HepG2 (cell line): ENCODE measurements at regions not wholly inside any gene's neighbourhood (a gene's known extent, or its start where the extent isn't known, plus 50 kb on each side); places are given as distances from the start of the nearest gene placed in this dataset.
A peak's percentile ranks its signal among the peaks of the same experiment; 100 is the strongest.

ENCODE experiments used
- ATAC-seq: fragments of 200-7000 bp; cut with Tn5 transposase; 3 replicates; pipeline ENCODE4 v1.9.1; 2020; ENCODE audit warnings: mild to moderate bottlenecking, moderate library complexity
- BruUV-seq: library from RNA; stranded (reverse); fragments of 400-500 nt; replicated peaks from 2 replicates; lab custom pipeline; 2021; lab: Mats Ljungman, UMichigan
- CTCF ChIA-PET: fragments of 300-600 bp; formaldehyde crosslinking; extraction: SDS; loops from one replicate; lab custom pipeline; 2021; ENCODE audit warnings: low total read pairs, inconsistent platforms, low intra/inter-chr PET ratio; lab: Yijun Ruan, JAX
- POLR2A ChIA-PET: fragments of 350-600 bp; sonication (Branson Sonifier 250); formaldehyde crosslinking; loops from one replicate; lab custom pipeline; 2020; ENCODE audit warnings: antibody characterized with exemption, inconsistent platforms; lab: Yijun Ruan, JAX
- DNase-seq: peaks from one replicate; pipeline ENCODE4 v3.0.0-alpha.2; 2015; ENCODE audit warnings: low spot score
- FAIRE-seq: peaks from 3 replicates; lab custom pipeline; 2011; peaks lifted over from hg19 to GRCh38; lab: Jason Lieb, UNC
- H2AFZ ChIP-seq: one replicate; pipeline ENCODE4 v1.6.1; 2011; ENCODE audit warnings: low read length, inconsistent platforms
- H3K27ac ChIP-seq: fragments of 300-600 bp; 3 replicates; pipeline ENCODE4 v1.8.0; 2011; ENCODE audit warnings: mixed run types, mild to moderate bottlenecking, mixed read lengths, low read length, inconsistent platforms; ENCODE audit not compliant: insufficient read depth; ENCODE audit errors: extremely low read length
- H3K27me3 ChIP-seq, 2 experiments: fragments of 200-600 bp in 1 of 2; 2 replicates in 1 of 2; 3 replicates in 1 of 2; pipeline versions ENCODE4 v1.6.0 to v1.8.0; 2011; ENCODE audit warnings: low read length in 2 of 2, mild to moderate bottlenecking in 2 of 2, moderate library complexity in 2 of 2, inconsistent platforms in 1 of 2; ENCODE audit not compliant: insufficient read depth in 2 of 2, control insufficient read depth in 1 of 2
- H3K36me3 ChIP-seq, 2 experiments: fragments of 200-600 bp in 1 of 2; replicated peaks in 1 of 2; 2 replicates in 1 of 2; 3 replicates in 1 of 2; pipeline versions ENCODE4 v1.5.1 to v1.8.0; 2011; ENCODE audit warnings: low read length in 2 of 2, inconsistent platforms in 1 of 2; ENCODE audit not compliant: insufficient read depth in 2 of 2, control insufficient read depth in 1 of 2
- H3K4me1 ChIP-seq: 2 replicates; pipeline ENCODE4 v1.5.1; 2012; ENCODE audit warnings: low read length, inconsistent platforms; ENCODE audit not compliant: insufficient read depth
- H3K4me2 ChIP-seq: 2 replicates; pipeline ENCODE4 v1.6.0; 2011; ENCODE audit warnings: low read depth, low read length, inconsistent platforms
- H3K4me3 ChIP-seq, 3 experiments: fragments of 200-600 bp in 1 of 3; sonication (generic), shearing (Covaris generic) in 1 of 3; replicated peaks in 1 of 3; 2 replicates each; pipeline ENCODE4 v1.5.1; 2011 to 2016; ENCODE audit warnings: low read length in 3 of 3, inconsistent platforms in 2 of 3, low read depth in 2 of 3, mild to moderate bottlenecking in 2 of 3, control low read depth in 1 of 3, mixed read lengths in 1 of 3; ENCODE audit not compliant: insufficient read depth in 1 of 3
- H3K79me2 ChIP-seq: one replicate; pipeline ENCODE4 v1.6.1; 2011; ENCODE audit warnings: low read length, inconsistent platforms; ENCODE audit not compliant: insufficient read depth
- H3K9ac ChIP-seq: 2 replicates; pipeline ENCODE4 v1.6.0; 2011; ENCODE audit warnings: mild to moderate bottlenecking, low read depth, low read length, inconsistent platforms; ENCODE audit not compliant: insufficient read depth
- H3K9me3 ChIP-seq: 2 replicates; pipeline ENCODE4 v1.5.1; 2012; ENCODE audit warnings: mild to moderate bottlenecking, low read length
- H4K20me1 ChIP-seq: 2 replicates; pipeline ENCODE4 v1.6.0; 2011; ENCODE audit warnings: inconsistent platforms, mild to moderate bottlenecking, low read length, moderate library complexity; ENCODE audit not compliant: insufficient read depth
- BRCA1 ChIP-seq: sonication (generic); formaldehyde crosslinking; IDR thresholded peaks from 2 replicates; pipeline ENCODE4 v1.4.0; 2020; ENCODE audit warnings: missing genetic modification reagents
- CEBPB ChIP-seq: IDR thresholded peaks from 2 replicates; pipeline ENCODE4 v1.6.1; 2011; ENCODE audit warnings: low read depth, low read length, improper control_type of control experiment, borderline replicate concordance
- GFI1 ChIP-seq: sonication (generic); formaldehyde crosslinking; IDR thresholded peaks from 2 replicates; pipeline ENCODE4 v1.5.0; 2020; ENCODE audit warnings: missing genetic modification reagents, mild to moderate bottlenecking, borderline replicate concordance
- ISL2 ChIP-seq: sonication (generic); formaldehyde crosslinking; IDR thresholded peaks from 2 replicates; pipeline ENCODE4 v1.5.0; 2020; ENCODE audit warnings: missing genetic modification reagents
- JARID2 ChIP-seq: sonication (generic); formaldehyde crosslinking; IDR thresholded peaks from 2 replicates; pipeline ENCODE4 v1.8.1; 2023; ENCODE audit warnings: missing genetic modification reagents, inconsistent platforms; ENCODE audit not compliant: insufficient replicate concordance
- KDM5B ChIP-seq: sonication (generic); formaldehyde crosslinking; IDR thresholded peaks from 2 replicates; pipeline ENCODE4 v1.4.0; 2020; ENCODE audit warnings: missing genetic modification reagents, mild to moderate bottlenecking, borderline replicate concordance
- MAFK ChIP-seq, 2 experiments: IDR thresholded peaks in 1 of 2; conservative IDR thresholded peaks in 1 of 2; 2 replicates each; pipeline ENCODE4 v1.6.1; 2011; ENCODE audit warnings: improper control_type of control experiment in 2 of 2, low read length in 2 of 2
- MXI1 ChIP-seq: IDR thresholded peaks from 3 replicates; pipeline ENCODE4 v1.6.1; 2012; ENCODE audit warnings: low read depth, low read length, inconsistent platforms, borderline replicate concordance
- PLSCR1 ChIP-seq: sonication (generic); formaldehyde crosslinking; IDR thresholded peaks from 2 replicates; pipeline ENCODE4 v1.5.0; 2020; ENCODE audit warnings: missing genetic modification reagents, mild to moderate bottlenecking, borderline replicate concordance
- RNF2 ChIP-seq: fragments of 450-650 bp; conservative IDR thresholded peaks from 2 replicates; pipeline ENCODE4 v1.6.1; 2016; ENCODE audit warnings: low read depth
- ZBTB21 ChIP-seq: sonication (generic); formaldehyde crosslinking; IDR thresholded peaks from 2 replicates; pipeline ENCODE4 v1.4.0; 2020; ENCODE audit warnings: missing genetic modification reagents
- ZC3H13 ChIP-seq: sonication (generic); formaldehyde crosslinking; IDR thresholded peaks from 2 replicates; pipeline ENCODE4 v1.8.1; 2023; ENCODE audit warnings: mild to moderate bottlenecking, missing genetic modification reagents, moderate library complexity
- ZEB1 ChIP-seq: IDR thresholded peaks from 2 replicates; pipeline ENCODE4 v1.6.1; 2012; ENCODE audit warnings: mild to moderate bottlenecking, low read depth, inconsistent platforms; ENCODE audit not compliant: insufficient replicate concordance
- ZHX1 ChIP-seq: sonication (generic); formaldehyde crosslinking; IDR thresholded peaks from 2 replicates; pipeline ENCODE4 v1.8.1; 2022; ENCODE audit warnings: low read depth, mild to moderate bottlenecking, missing genetic modification reagents
- ZNF562 ChIP-seq: sonication (generic); formaldehyde crosslinking; IDR thresholded peaks from 2 replicates; pipeline ENCODE4 v1.8.0; 2022; ENCODE audit warnings: missing genetic modification reagents, borderline replicate concordance
- ZNF629 ChIP-seq: sonication (generic); formaldehyde crosslinking; conservative IDR thresholded peaks from 2 replicates; pipeline ENCODE4 v1.5.0; 2020; ENCODE audit warnings: missing genetic modification reagents
- ZNF775 ChIP-seq: sonication (generic); formaldehyde crosslinking; IDR thresholded peaks from 2 replicates; pipeline ENCODE4 v1.4.0; 2020; ENCODE audit warnings: missing genetic modification reagents, mild to moderate bottlenecking, moderate library complexity, borderline replicate concordance
- ZNF800 ChIP-seq: sonication (generic); formaldehyde crosslinking; IDR thresholded peaks from 2 replicates; pipeline ENCODE4 v1.4.0; 2020; ENCODE audit warnings: missing genetic modification reagents
- ZSCAN30 ChIP-seq: sonication (generic); formaldehyde crosslinking; IDR thresholded peaks from 2 replicates; pipeline ENCODE4 v1.5.0; 2020; ENCODE audit warnings: mild to moderate bottlenecking, missing genetic modification reagents
- WGBS: methylation state at CpG from one replicate; pipeline ENCODE4 v1.1.6; 2017; ENCODE audit warnings: low lambda C conversion rate; 5-methylcytosine and 5-hydroxymethylcytosine counted together
- in situ Hi-C: cut with HindIII; loops from 2 replicates; pipeline ENCODE4 v1.10.0; 2017; ENCODE audit warnings: low pct_unique_long_range_greater_than_20kb; ENCODE audit not compliant: extremely low pct_ligation_motif_present
- intact Hi-C: fragments of 100-400 bp; cut with micrococcal nuclease; formaldehyde crosslinking; loops from one replicate; pipeline ENCODE4 v1.10.0; 2022; ENCODE audit not compliant: unreplicated experiment

GRCh38 chr9:81787747-81788632 is 98.6 kb upstream of the TLE1 start:
- DNase-seq (peak; percentile 73), FAIRE-seq (peak; percentile 40), ATAC-seq (peak; percentile 91)
- no peaks in the 10 kb centered on the region for H4K20me1 ChIP-seq
- 0 out of 5 replicates have a peak, but pooled peaks cover 0 to 2% of the 10 kb centered on the region in 2 experiments for H3K27me3 ChIP-seq
- peaks cover 25% of the 10 kb centered on the region for H3K4me1 ChIP-seq
- no peak overlapping the region for H3K9ac ChIP-seq
- intact Hi-C loops: no loop called here
- no peaks in the 10 kb centered on the region for H3K79me2 ChIP-seq
- H3K4me3 ChIP-seq: no peak overlapping the region
- H3K27ac ChIP-seq: no peak overlapping the region
- ChIA-PET POLR2A (no interaction called here), CTCF (no interaction called here)
- H3K36me3 ChIP-seq: no peaks in the 10 kb centered on the region
- no peaks in the 10 kb centered on the region for H3K9me3 ChIP-seq
- H2AFZ ChIP-seq: no peak overlapping the region
- BruUV-seq: no TSS peak
- H3K4me2 ChIP-seq: peak overlapping the region; percentile 49
- in situ Hi-C loops: no loop called here
- 2% methylated on average over 4 of the region's 4 CpGs for WGBS
- no peak for TF ChIP-seq JARID2 (CRISPR knock-in tag)
- TF ChIP-seq BRCA1 (CRISPR knock-in tag): no peak
- TF ChIP-seq ZNF800: no peak
- TF ChIP-seq ZNF775 (CRISPR knock-in tag): no peak
- 0 out of 2 replicates have a peak, but pooled peaks have one; percentile 27 for TF ChIP-seq ZSCAN30 (CRISPR knock-in tag)
- TF ChIP-seq ISL2 (CRISPR knock-in tag): peak; percentile 78; the same call in 1 of the 2 replicates
- TF ChIP-seq GFI1 (CRISPR knock-in tag): peak; percentile 43; the same call in 1 of the 2 replicates
- TF ChIP-seq MXI1: no peak
- TF ChIP-seq ZNF562 (CRISPR knock-in tag): no peak
- TF ChIP-seq MAFK (conservative IDR thresholded peaks at IDR 0.05 in 1 of 2, IDR thresholded peaks at IDR 0.05 in 1 of 2; ENCODE audit: low read length in 2 of 2): peak; percentile 70 to 77
- TF ChIP-seq PLSCR1: no peak
- no peak for TF ChIP-seq ZEB1
- peak; percentile 94 for TF ChIP-seq CEBPB
- TF ChIP-seq ZHX1 (CRISPR knock-in tag): no peak
- no peak for TF ChIP-seq ZNF629
- no peak for TF ChIP-seq ZC3H13
- no peak for TF ChIP-seq KDM5B (CRISPR knock-in tag)
- TF ChIP-seq ZBTB21 (CRISPR knock-in tag): no peak
- TF ChIP-seq RNF2: no peak
